GM06990 (cell line): ENCODE measurements at regions not wholly inside any gene's neighbourhood (a gene's known extent, or its start where the extent isn't known, plus 50 kb on each side); places are given as distances from the start of the nearest gene placed in this dataset.

Experiments used
- DNase-seq: peaks from one replicate; pipeline ENCODE4 v3.0.0-alpha.2; 2011; ENCODE audit not compliant: insufficient read length; ENCODE audit errors: extremely low read depth
- H3K27me3 ChIP-seq: replicated peaks from 2 replicates; pipeline ENCODE4 v1.6.0; 2011; ENCODE audit warnings: low read length; ENCODE audit not compliant: control insufficient read depth, insufficient read depth
- H3K36me3 ChIP-seq: 2 replicates; pipeline ENCODE4 v1.5.1; 2011; ENCODE audit warnings: low read length; ENCODE audit not compliant: control insufficient read depth, insufficient read depth
- H3K4me3 ChIP-seq: replicated peaks from 2 replicates; pipeline ENCODE4 v1.5.1; 2011; ENCODE audit warnings: low read depth, mild to moderate bottlenecking, control low read depth, low read length
- TF ChIP-seq, protein P1 (sequence below): IDR thresholded peaks from 2 replicates; pipeline ENCODE4 v1.5.1; 2011; ENCODE audit warnings: low read length, control low read depth, mild to moderate bottlenecking, inconsistent platforms; ENCODE audit not compliant: insufficient read depth, poor library complexity, severe bottlenecking

DNA sequence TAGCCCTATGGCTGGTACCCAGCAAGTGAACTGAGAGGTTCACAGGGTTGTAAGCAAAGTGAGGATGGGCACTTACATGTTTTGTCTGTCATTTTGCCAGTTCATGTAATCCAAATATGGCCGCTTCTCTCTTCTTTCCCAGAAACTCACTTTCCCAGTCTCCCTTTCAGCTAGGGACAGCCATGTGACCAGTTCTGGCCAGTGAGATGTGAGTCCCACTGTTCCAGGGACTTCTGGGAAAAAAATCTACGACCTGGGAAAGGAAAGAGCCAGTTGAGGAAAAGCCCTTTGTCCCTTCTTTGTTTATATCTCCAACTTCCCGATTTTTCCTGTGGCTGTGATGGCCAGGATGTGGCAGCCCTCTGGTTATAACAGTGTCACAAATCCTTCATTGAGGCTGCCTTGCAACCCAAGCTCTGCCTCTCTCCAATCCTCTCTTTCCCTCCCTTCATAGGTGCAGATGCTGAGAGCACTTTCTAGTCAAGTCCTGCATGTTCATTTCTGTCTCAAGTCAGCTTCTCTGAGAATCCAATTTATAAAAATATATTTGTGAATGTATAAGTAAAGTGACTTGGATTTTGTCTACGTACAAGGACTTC lies 148.6 kb upstream of the ZFP64 start:
- no peaks in the 10 kb centered on the region for H3K36me3 ChIP-seq
- TF ChIP-seq, protein P1, sequence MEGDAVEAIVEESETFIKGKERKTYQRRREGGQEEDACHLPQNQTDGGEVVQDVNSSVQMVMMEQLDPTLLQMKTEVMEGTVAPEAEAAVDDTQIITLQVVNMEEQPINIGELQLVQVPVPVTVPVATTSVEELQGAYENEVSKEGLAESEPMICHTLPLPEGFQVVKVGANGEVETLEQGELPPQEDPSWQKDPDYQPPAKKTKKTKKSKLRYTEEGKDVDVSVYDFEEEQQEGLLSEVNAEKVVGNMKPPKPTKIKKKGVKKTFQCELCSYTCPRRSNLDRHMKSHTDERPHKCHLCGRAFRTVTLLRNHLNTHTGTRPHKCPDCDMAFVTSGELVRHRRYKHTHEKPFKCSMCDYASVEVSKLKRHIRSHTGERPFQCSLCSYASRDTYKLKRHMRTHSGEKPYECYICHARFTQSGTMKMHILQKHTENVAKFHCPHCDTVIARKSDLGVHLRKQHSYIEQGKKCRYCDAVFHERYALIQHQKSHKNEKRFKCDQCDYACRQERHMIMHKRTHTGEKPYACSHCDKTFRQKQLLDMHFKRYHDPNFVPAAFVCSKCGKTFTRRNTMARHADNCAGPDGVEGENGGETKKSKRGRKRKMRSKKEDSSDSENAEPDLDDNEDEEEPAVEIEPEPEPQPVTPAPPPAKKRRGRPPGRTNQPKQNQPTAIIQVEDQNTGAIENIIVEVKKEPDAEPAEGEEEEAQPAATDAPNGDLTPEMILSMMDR: no peak
- H3K4me3 ChIP-seq: no peak overlapping the region
- DNase-seq: no peak
- no peaks in the 10 kb centered on the region for H3K27me3 ChIP-seq

DNA sequence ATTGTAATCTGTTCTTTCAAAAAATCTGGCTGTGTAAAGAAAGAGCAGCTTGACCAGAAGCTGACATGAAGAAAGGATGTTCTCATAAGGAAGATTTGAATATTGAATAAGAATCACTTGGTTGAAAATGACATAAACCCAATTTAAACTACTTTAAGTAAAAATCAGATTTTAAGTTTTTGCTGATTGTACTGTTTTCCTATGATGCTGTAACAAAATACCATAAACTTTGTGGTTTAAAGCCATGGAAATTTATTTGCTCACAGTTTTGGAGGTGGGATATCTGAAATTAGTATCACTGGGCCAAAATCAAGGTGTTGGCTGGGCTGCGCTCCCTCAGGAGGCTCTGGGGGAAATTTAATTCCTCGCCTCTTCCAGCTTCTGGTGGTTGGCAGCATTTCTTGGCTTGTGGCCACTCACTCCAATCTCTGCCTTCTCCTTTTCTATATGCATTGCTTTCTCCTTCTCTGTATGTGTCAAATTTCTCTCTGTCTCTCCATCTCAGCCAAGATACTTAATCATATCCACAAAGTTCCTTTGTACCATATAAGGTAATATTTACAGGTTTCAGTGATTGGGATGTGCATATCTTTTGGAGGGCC lies 141.2 kb upstream of the ZFP64 start:
- H3K27me3 ChIP-seq: no peaks in the 10 kb centered on the region
- no peaks in the 10 kb centered on the region for H3K36me3 ChIP-seq
- no peak for DNase-seq
- TF ChIP-seq, protein P1: no peak
- no peak overlapping the region for H3K4me3 ChIP-seq

DNA sequence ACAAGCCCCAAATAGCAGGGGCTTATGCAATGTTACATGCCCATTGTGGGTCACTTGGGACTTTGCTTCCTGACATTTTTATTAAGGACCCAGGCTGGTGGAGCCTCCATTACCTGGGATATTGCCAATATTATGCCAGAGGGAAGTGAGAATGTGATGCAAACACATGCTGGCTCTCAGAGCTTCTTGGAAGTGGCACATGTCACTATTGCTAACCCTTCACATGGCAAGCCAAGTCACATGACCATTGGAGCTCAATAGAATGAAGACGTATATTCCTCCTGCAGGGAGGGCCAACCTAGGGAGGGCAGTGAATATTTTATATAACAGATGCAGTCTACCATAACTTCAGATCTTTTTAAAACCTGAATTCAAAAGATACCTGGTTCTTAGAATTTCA lies 140.7 kb upstream of the ZFP64 start:
- no peak for DNase-seq
- TF ChIP-seq, protein P1: no peak
- Histone ChIP-seq H3K27me3 (no peaks in the 10 kb centered on the region), H3K4me3 (no peak overlapping the region), H3K36me3 (no peaks in the 10 kb centered on the region)

DNA sequence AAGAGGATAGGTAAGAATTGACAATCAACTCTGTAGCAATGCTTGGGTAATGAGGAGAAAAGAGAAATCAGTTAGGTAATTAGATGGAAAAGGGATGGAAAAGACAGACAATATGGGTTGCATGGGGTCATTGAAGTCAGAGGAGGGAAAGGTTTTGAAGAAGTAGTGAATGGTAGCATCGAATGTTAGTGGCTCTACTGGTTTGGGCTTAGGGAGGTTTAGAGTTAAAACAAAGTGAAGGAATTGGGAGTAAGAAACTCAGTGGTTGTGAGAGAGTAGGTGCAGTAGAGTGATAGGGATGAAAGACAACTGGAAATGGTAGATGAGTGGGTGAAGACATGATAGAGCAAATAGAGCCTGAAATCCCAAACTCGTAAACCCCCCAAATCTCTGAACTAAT lies 140.1 kb upstream of the ZFP64 start:
- TF ChIP-seq, protein P1: no peak
- Histone ChIP-seq H3K4me3 (no peak overlapping the region), H3K27me3 (no peaks in the 10 kb centered on the region), H3K36me3 (no peaks in the 10 kb centered on the region)
- DNase-seq: no peak

DNA sequence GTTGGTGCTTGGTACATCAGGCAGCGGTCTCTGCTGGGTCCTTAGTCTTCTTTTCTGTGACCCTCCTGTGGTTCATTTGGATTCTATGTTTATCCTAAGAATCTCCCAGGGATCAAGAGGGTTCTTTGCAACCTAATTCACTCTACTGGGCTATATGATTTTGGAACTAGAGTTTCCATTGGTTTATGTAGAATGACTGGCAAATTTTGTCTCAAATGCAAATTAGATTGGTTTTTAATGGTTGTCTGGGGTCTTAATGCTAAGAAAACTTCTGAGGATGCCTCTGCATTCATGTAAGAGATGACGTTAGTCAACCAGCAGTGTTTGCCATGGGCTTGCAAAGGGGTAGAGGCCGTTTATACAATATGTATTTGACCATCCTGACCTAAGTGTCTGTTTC lies 129.8 kb upstream of the ZFP64 start:
- H3K4me3 ChIP-seq: no peak overlapping the region
- TF ChIP-seq, protein P1: no peak

More for the DNA sequence above, 129.8 kb upstream of the ZFP64 start:
- H3K36me3 ChIP-seq: no peaks in the 10 kb centered on the region
- DNase-seq: no peak
- H3K27me3 ChIP-seq: no peaks in the 10 kb centered on the region
